Stimulated activated CD8-positive, alpha-beta memory T cell treated with anti-CD3 and anti-CD28 coated beads, Interleukin-4, amount 100 ng/mL, for 48 hours (primary cell): ENCODE measurements at regions not wholly inside any gene's neighbourhood (a gene's known extent, or its start where the extent isn't known, plus 50 kb on each side); places are given as distances from the start of the nearest gene placed in this dataset.
"Not testable (repeated sequence)": the region's sequence is repeated elsewhere in the genome, so short reads cannot be mapped to it uniquely, and the experiment has no call there.

Experiments
- DNase-seq: peaks from one replicate; pipeline ENCODE4 v3.0.0-alpha.2; 2020

GRCh38 chr6:165001502-165002157 is 307.8 kb downstream of the C6orf118 start:
- DNase-seq: no peak

- no peak for DNase-seq
Observed at GRCh38 chr6:164998297-164998696, 311.1 kb downstream of the C6orf118 start.

- DNase-seq: no peak
Observed at GRCh38 chr6:164996838-164997237, 312.6 kb downstream of the C6orf118 start.

- no peak for DNase-seq
Observed at GRCh38 chr6:164991573-164991972, 317.8 kb downstream of the C6orf118 start.

- no peak for DNase-seq
Observed at GRCh38 chr6:164990901-164991300, 318.5 kb downstream of the C6orf118 start.

- DNase-seq: no peak
Observed at GRCh38 chr6:164982389-164982788, 327.0 kb downstream of the C6orf118 start.

- no peak for DNase-seq
Observed at GRCh38 chr6:164967102-164967501, 342.3 kb downstream of the C6orf118 start.

- DNase-seq: no peak
Observed at GRCh38 chr6:164962805-164963204, 346.6 kb downstream of the C6orf118 start.

- no peak for DNase-seq
Observed at GRCh38 chr6:164947164-164947563, 362.2 kb downstream of the C6orf118 start.

- DNase-seq: no peak
Observed at GRCh38 chr6:164942271-164942670, 367.1 kb downstream of the C6orf118 start.

- DNase-seq: not testable (repeated sequence)
Observed at GRCh38 chr6:164933238-164933794, 376.1 kb downstream of the C6orf118 start.

GRCh38 chr6:164929408-164929977 is 379.9 kb downstream of the C6orf118 start:
- DNase-seq: no peak

GRCh38 chr6:164928728-164929407 is 380.5 kb downstream of the C6orf118 start:
- DNase-seq: no peak

GRCh38 chr6:164928057-164928727 is 381.2 kb downstream of the C6orf118 start:
- no peak for DNase-seq

GRCh38 chr6:164927288-164928056 is 381.9 kb downstream of the C6orf118 start:
- DNase-seq: peak; percentile 73

- no peak for DNase-seq
Observed at GRCh38 chr6:164926686-164927085, 382.7 kb downstream of the C6orf118 start.

GRCh38 chr6:164925681-164926530 is 383.5 kb downstream of the C6orf118 start:
- DNase-seq: no peak

- no peak for DNase-seq
Observed at GRCh38 chr6:164924674-164925073, 384.7 kb downstream of the C6orf118 start.

GRCh38 chr6:164917211-164917610 is 392.2 kb downstream of the C6orf118 start:
- DNase-seq: no peak

- no peak for DNase-seq
Observed at GRCh38 chr6:164916087-164916486, 393.3 kb downstream of the C6orf118 start.

GRCh38 chr6:164911873-164912580 is 397.4 kb downstream of the C6orf118 start:
- no peak for DNase-seq
